H1 (cell line): ENCODE measurements at regions not wholly inside any gene's neighbourhood (a gene's known extent, or its start where the extent isn't known, plus 50 kb on each side); places are given as distances from the start of the nearest gene placed in this dataset.

Experiments used
- BRCA1 ChIP-seq: IDR thresholded peaks from 2 replicates; pipeline ENCODE4 v1.6.1; 2012; ENCODE audit warnings: low read depth, low read length, improper control_type of control experiment
- EZH2 ChIP-seq: fragments of 200-600 bp; sonication (generic); IDR thresholded peaks from 2 replicates; pipeline ENCODE4 v1.7.1; 2012; ENCODE audit warnings: low read depth, mild to moderate bottlenecking, moderate library complexity, low read length, inconsistent platforms; ENCODE audit not compliant: severe bottlenecking
- RFX5 ChIP-seq: IDR thresholded peaks from 2 replicates; pipeline ENCODE4 v1.6.1; 2011; ENCODE audit warnings: low read depth, low read length, improper control_type of control experiment, borderline replicate concordance
- TEAD4 ChIP-seq: IDR thresholded peaks from 2 replicates; pipeline ENCODE4 v1.6.1; 2012; ENCODE audit warnings: low read depth, low read length, inconsistent platforms, mixed read lengths

DNA sequence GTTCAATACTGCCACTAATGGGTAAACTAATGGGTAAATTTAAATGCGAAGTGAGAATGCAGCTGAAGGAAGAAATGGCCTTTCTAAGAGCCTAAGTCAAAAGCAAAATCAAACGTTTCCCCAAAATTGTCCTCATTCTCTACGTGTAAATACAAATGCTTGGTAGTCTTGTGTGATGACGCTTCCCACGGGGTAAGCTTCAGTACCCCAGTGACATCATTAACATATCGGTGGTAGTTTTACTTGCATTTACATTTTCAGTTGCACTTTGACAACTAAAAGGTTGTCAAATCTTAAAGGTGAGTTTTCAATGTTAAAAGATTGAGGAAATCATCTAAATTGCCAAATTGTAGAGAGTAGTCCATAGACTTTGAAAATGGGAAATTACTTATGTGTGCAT, 550.7 kb upstream of the CCNG1 start (continued):
- TF ChIP-seq TEAD4 (no peak), RFX5 (no peak), BRCA1 (no peak), EZH2 (no peak)
